Osteoblast (primary cell): ENCODE measurements at regions not wholly inside any gene's neighbourhood (a gene's known extent, or its start where the extent isn't known, plus 50 kb on each side); places are given as distances from the start of the nearest gene placed in this dataset.

Experiments used
- DNase-seq: peaks from one replicate; pipeline ENCODE4 v3.0.0; 2011; ENCODE audit warnings: low spot score, mixed read lengths; ENCODE audit not compliant: insufficient read length; ENCODE audit errors: missing footprints
- H2AFZ ChIP-seq: 2 replicates; pipeline ENCODE4 v1.6.0; 2011; ENCODE audit warnings: mild to moderate bottlenecking, low read length
- H3K27ac ChIP-seq: 2 replicates; pipeline ENCODE4 v1.5.1; 2011; ENCODE audit warnings: mild to moderate bottlenecking, low read depth, low read length, moderate library complexity
- H3K27me3 ChIP-seq: 2 replicates; pipeline ENCODE4 v1.6.0; 2012; ENCODE audit warnings: mild to moderate bottlenecking, control low read depth, inconsistent platforms, low read length, moderate library complexity; ENCODE audit not compliant: insufficient read depth
- H3K36me3 ChIP-seq: 2 replicates; pipeline ENCODE4 v1.5.1; 2011; ENCODE audit warnings: mild to moderate bottlenecking, low read length, control low read depth, moderate library complexity; ENCODE audit not compliant: insufficient read depth
- H3K4me1 ChIP-seq: 2 replicates; pipeline ENCODE4 v1.5.1; 2011; ENCODE audit warnings: mild to moderate bottlenecking, low read length, control low read depth, moderate library complexity; ENCODE audit not compliant: insufficient read depth
- H3K4me2 ChIP-seq: 2 replicates; pipeline ENCODE4 v1.6.0; 2011; ENCODE audit warnings: mild to moderate bottlenecking, low read length; ENCODE audit not compliant: insufficient read depth
- H3K4me3 ChIP-seq: fragments of 200-600 bp; sonication (generic); 3 replicates; pipeline ENCODE4 v1.5.1; 2012; ENCODE audit warnings: mild to moderate bottlenecking, low read length, inconsistent platforms; ENCODE audit not compliant: insufficient read depth
- H3K79me2 ChIP-seq: 2 replicates; pipeline ENCODE4 v1.6.0; 2012; ENCODE audit warnings: mild to moderate bottlenecking, low read length, control low read depth, inconsistent platforms; ENCODE audit not compliant: insufficient read depth
- H3K9me3 ChIP-seq: 2 replicates; pipeline ENCODE4 v1.5.1; 2011; ENCODE audit warnings: low read depth, low read length, control low read depth
- H4K20me1 ChIP-seq: 2 replicates; pipeline ENCODE4 v1.6.0; 2012; ENCODE audit warnings: mild to moderate bottlenecking, low read length, control low read depth; ENCODE audit not compliant: insufficient read depth
- TF ChIP-seq, protein P1 (sequence below): IDR thresholded peaks from 2 replicates; pipeline ENCODE4 v1.5.1; 2011; ENCODE audit warnings: mild to moderate bottlenecking, low read depth, low read length, moderate library complexity; ENCODE audit errors: extremely low read depth

DNA sequence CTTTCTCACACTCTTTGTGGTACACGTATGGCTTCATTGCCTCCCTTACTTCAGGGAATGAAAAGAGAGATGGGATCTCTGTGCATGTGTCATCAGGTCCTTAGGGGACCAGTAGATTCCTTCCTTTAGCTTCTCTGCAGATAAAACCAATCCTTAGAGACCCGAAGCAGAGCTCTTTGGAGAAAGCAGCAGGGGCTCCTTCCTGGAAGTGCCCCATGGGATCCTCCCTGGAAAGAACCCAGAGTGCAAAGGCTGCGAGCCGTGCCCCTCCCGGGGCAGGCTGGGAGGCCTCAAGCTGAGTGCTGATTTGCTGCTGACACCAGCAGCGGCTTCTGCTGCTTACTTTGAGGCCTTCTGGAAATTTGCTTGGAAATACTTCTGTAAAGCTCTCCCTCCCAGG, 328.6 kb upstream of the RGMA start:
- Histone ChIP-seq H3K4me2 (no peak overlapping the region), H3K27me3 (no peaks in the 10 kb centered on the region), H3K79me2 (no peaks in the 10 kb centered on the region), H3K36me3 (no peaks in the 10 kb centered on the region), H2AFZ (no peak overlapping the region), H3K27ac (no peak overlapping the region), H4K20me1 (no peaks in the 10 kb centered on the region), H3K4me1 (no peaks in the 10 kb centered on the region), H3K9me3 (no peaks in the 10 kb centered on the region), H3K4me3 (no peak overlapping the region)
- TF ChIP-seq, protein P1, sequence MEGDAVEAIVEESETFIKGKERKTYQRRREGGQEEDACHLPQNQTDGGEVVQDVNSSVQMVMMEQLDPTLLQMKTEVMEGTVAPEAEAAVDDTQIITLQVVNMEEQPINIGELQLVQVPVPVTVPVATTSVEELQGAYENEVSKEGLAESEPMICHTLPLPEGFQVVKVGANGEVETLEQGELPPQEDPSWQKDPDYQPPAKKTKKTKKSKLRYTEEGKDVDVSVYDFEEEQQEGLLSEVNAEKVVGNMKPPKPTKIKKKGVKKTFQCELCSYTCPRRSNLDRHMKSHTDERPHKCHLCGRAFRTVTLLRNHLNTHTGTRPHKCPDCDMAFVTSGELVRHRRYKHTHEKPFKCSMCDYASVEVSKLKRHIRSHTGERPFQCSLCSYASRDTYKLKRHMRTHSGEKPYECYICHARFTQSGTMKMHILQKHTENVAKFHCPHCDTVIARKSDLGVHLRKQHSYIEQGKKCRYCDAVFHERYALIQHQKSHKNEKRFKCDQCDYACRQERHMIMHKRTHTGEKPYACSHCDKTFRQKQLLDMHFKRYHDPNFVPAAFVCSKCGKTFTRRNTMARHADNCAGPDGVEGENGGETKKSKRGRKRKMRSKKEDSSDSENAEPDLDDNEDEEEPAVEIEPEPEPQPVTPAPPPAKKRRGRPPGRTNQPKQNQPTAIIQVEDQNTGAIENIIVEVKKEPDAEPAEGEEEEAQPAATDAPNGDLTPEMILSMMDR, result no peak
- DNase-seq, result no peak

DNA sequence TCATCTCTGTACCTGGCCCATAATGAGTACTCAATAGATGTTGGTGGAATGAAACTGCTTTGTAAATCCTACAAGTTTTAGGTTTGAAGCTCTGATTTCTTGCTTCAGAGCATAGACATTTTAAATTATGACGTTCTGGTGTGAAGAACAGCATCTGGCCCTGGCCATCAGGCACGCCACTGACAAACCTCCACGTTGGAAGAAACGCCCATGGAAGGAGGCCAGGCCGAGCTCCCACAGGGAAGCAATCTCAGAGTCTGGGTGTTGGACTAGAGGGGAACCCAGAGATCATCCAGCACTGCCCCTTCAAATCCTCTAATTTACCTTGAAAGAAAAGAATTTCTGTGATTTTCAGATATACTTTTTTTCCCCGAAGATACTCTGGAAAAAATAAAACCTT, 328.1 kb upstream of the RGMA start:
- H3K4me2 ChIP-seq, result no peak overlapping the region
- no peak for DNase-seq
- no peak overlapping the region for H3K27ac ChIP-seq
- no peaks in the 10 kb centered on the region for H3K9me3 ChIP-seq
- no peaks in the 10 kb centered on the region for H3K27me3 ChIP-seq
- no peaks in the 10 kb centered on the region for H4K20me1 ChIP-seq
- no peaks in the 10 kb centered on the region for H3K36me3 ChIP-seq
- no peaks in the 10 kb centered on the region for H3K4me1 ChIP-seq
- H3K79me2 ChIP-seq, result no peaks in the 10 kb centered on the region
- H2AFZ ChIP-seq, result no peak overlapping the region
- no peak overlapping the region for H3K4me3 ChIP-seq
- TF ChIP-seq, protein P1, result no peak

DNA sequence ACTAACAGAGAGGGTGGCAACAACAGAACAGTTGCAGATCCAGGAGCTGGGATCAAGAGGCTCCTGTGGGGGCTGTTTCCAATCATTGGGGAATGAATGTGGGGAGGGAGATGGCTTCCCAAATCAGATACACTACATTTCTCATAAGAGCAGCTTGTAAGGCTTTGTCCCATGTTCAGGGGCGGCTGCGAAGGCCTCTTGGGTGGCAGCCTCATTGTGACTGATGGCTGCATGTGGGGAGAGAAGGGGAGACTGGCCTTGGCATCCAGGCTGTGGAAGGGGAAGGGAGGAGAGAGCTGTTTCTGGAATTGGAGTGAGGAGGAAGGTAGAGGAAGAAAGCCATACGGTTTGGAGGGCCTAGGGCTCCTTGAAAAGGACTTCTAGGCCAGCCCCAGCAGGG, 326.6 kb upstream of the RGMA start:
- Histone ChIP-seq H4K20me1 (no peaks in the 10 kb centered on the region), H2AFZ (no peak overlapping the region), H3K36me3 (no peaks in the 10 kb centered on the region), H3K79me2 (no peaks in the 10 kb centered on the region), H3K4me1 (no peaks in the 10 kb centered on the region), H3K4me2 (no peak overlapping the region), H3K4me3 (no peak overlapping the region), H3K27me3 (no peaks in the 10 kb centered on the region), H3K9me3 (no peaks in the 10 kb centered on the region), H3K27ac (no peak overlapping the region)
- no peak for DNase-seq
- TF ChIP-seq, protein P1, result no peak

DNA sequence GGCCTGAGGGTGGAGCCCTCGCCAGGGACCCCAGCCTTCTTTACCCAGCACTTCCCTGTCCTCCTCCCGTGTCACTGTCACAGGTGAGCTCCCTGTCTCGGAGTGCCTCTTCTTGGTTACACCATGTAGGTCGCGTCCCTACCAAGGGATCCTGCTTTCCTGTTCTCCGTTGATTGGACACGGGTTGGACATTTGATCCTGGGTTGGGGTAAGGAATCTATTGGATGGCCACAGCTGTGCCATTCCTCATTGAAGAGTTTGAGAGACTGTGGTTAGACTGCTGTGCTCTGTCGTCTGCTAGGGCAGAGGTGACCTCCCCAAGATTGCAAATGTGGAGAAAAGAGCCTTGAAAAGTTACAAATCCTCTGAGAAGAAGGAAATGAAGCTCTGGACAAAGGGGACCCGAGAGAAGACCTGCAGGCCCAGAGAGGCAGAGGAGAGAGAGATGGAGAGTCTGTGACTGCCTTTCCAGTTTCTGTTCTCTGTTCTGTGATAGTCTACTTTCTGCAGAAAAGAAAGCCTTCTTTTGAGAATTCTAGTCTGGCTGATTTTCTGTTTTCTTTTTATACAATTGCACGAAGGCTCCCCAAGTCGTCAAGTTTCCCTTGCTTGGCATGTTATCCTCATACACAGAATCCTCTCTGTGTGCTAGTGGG, 325.7 kb upstream of the RGMA start:
- no peak for DNase-seq
- Histone ChIP-seq H4K20me1 (no peaks in the 10 kb centered on the region), H3K27ac (no peak overlapping the region), H3K4me2 (no peak overlapping the region), H3K4me3 (no peak overlapping the region), H2AFZ (no peak overlapping the region), H3K27me3 (no peaks in the 10 kb centered on the region), H3K36me3 (no peaks in the 10 kb centered on the region), H3K9me3 (no peaks in the 10 kb centered on the region), H3K79me2 (no peaks in the 10 kb centered on the region), H3K4me1 (no peaks in the 10 kb centered on the region)
- TF ChIP-seq, protein P1, result no peak
